DND-41 (cell line): ENCODE measurements at regions not wholly inside any gene's neighbourhood (a gene's known extent, or its start where the extent isn't known, plus 50 kb on each side); places are given as distances from the start of the nearest gene placed in this dataset.

Experiments
- CTCF ChIP-seq: IDR thresholded peaks from 2 replicates; pipeline ENCODE4 v1.5.1; 2012; ENCODE audit warnings: borderline replicate concordance, low read length, moderate library complexity, mild to moderate bottlenecking; ENCODE audit not compliant: poor library complexity, severe bottlenecking; ENCODE audit errors: extremely low read depth
- EZH2 ChIP-seq: IDR thresholded peaks from 3 replicates; pipeline ENCODE4 v1.6.1; 2012; ENCODE audit warnings: borderline replicate concordance, low read depth, mild to moderate bottlenecking, moderate library complexity, low read length, inconsistent platforms; ENCODE audit not compliant: severe bottlenecking

- TF ChIP-seq CTCF = no peak
- TF ChIP-seq EZH2 = no peak
Observed at GRCh38 chr6:139722530-139722929, 348.1 kb upstream of the CITED2 start.
